Activated naive CD4-positive, alpha-beta T cell treated with anti-CD3 and anti-CD28 coated beads, Interleukin-2, amount 50 U/mL, for 16 hours (primary cell): ENCODE measurements at regions not wholly inside any gene's neighbourhood (a gene's known extent, or its start where the extent isn't known, plus 50 kb on each side); places are given as distances from the start of the nearest gene placed in this dataset.

Experiments
- DNase-seq: peaks from one replicate; pipeline ENCODE4 v3.0.0-alpha.2; 2020

- DNase-seq: no peak
These were observed 243.5 kb upstream of the KBTBD8 start for GRCh38 chr3:66754613-66755012.

DNA sequence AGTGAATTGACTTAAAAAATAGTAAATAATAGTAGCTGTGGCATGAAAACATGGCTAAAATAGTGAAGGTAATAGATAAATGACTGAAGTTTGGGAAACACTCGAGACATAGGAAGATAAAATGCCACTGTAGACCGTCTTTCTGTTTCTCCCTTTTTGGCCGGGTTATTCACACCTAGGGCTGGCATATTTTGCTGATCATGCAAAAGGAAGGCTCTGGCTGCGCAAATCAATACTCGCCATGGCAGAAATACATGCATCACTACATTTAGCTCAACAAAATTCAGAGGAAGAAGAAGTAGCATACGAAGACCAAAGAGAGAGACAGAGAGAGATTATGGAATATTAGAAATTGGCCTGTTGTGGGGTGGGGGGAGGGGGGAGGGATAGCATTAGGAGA, 242.2 kb upstream of the KBTBD8 start:
- no peak for DNase-seq

DNA sequence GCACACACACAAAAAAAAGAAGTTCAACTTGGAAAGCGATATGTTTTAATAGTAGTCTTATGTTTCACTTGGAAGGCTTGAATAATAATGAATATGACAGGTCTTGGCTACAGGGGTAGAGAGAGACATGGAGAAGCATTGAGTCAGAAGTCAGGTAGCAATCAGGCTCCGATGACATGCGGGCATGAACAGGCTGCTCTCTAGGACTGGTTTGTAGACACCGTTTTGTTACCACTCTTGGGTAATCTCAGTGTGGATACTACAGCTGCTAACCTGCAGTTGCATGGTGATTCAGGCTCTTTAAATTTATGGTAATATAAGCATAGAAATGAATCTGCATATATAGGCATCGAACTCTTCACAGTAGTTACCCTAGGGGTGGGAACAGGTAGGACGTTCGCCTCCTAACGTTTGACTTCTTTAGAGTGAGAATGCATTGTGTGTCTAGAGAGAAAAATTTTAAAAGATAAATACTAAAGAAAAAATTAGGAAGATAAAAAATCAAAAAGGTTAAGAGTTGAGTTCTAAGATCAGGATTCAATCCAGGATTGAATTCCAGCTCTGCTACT, 241.6 kb upstream of the KBTBD8 start:
- no peak for DNase-seq

GRCh38 chr3:66761093-66761780, 236.9 kb upstream of the KBTBD8 start:
- no peak for DNase-seq

DNA sequence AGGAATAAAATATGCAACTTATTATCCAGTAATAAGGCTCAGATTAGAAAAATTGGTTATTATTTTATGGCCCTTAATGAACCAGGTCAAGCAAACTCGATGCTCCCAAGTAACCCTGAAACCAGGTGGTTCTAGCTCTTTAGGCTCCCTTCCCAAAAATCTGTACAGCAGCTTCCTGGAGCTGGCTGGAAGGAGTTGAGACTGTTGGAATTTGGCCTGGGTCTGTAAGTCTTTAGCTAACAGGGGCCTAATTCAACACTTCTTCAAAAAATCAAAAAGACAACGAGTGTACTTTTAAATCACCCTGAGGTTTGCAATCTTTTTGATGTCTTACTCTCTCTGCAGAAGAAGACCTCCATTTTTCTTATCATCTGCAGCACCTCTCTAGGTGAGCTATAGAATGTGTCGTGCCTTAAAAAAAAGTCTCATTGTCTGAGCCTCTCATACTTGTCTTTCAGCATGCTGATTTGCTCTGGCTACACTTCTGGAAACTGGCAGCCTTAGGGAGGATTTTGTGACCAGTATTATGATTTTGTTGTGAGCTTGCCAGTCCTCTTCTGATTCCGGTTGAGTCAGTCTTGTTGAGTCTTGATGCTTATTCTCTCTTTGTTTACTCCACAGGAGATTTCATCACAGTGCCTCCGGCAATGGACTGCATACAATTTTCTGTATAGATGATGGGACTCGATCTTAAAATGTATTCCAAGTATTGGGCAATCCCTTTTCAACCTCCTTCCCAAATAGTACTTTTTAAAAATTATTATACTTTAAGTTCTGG, 235.0 kb upstream of the KBTBD8 start:
- DNase-seq: no peak

GRCh38 chr3:66778107-66778506, 220.0 kb upstream of the KBTBD8 start:
- DNase-seq: no peak

DNA sequence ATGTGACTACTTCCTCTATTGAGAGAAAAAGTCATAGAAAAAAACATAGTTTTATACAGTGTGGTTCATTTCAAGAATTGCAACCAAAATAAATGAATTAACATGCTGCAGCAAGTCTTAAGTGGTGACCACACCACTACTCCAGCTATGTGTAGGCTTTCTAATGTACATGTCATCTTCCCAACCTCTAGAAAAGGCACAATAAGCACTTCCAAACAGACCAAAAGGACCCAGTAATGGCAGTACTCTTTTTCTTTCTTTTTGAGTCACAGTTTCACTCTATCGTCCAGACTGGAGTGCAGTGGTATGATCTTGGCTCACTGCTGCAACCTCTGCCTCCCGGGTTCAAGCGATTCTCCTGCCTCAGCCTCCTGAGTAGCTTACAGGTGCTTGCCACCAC, 219.3 kb upstream of the KBTBD8 start:
- DNase-seq: no peak

DNA sequence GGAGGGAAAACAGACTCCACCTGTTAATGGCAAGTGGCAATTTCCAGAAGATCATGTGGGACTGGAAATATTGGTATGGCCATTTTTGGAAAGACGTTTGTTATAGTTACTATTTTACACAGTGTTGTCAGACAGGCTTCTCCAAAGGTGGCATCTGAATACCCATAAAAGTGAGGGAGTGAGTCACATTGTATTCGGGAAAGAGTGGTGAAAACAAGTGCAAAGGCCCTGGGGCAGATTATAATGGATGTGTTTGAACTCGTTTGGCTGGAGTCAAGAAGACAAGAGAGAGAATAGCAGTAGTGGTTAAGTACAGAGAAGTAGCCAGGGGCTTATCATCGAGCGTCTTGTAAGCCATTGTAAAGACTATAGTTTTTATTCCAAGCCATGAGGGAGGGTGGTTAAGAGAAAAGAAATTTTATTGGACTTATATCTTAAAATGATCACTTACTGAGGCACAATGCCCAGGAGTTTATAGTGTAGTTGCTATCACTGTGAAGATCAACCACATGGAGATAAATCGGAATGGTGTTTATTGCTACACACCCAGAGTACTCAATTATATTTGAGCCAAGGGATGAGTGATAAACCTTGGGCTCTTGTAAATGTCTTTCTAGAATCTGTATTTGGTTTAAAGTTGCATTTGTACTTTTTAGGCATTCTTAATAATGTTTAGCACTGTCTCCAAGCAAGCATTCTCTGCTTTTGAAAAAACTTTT, 212.8 kb upstream of the KBTBD8 start:
- no peak for DNase-seq

DNA sequence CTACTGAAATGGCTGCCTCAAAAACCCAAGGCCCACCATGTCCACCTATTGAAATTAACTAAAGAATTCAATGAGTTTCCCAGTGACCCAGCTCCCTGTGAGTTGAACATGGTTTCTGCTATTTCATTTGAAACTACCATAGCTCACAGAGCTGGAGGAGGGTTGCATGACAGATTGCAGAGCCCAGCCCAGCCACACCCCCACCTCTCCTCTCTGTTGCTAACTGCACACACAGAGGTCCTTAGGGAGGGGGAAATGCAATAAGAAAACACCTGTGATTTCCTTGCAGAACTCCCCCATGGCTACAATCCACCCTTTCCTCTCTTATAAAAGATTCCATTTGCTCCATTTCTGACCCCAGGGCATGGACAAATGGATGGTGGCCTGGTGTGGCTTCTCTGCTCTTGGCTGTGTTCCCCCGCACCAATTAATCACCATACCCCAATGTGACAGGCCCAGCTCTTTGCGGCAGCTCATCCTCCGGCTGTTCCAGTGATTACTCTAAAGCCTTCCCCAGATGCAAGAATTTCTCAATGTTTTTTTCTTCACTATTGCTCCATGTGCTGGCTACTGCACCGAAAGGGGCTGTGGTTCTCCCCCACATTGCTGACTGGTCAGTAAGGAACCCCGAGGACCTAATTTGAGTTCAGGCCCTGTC, 208.4 kb upstream of the KBTBD8 start:
- DNase-seq: no peak

- DNase-seq: no peak
These were observed 206.0 kb upstream of the KBTBD8 start for GRCh38 chr3:66792086-66792485.

- no peak for DNase-seq
These were observed 202.7 kb upstream of the KBTBD8 start for GRCh38 chr3:66795365-66795764.

DNA sequence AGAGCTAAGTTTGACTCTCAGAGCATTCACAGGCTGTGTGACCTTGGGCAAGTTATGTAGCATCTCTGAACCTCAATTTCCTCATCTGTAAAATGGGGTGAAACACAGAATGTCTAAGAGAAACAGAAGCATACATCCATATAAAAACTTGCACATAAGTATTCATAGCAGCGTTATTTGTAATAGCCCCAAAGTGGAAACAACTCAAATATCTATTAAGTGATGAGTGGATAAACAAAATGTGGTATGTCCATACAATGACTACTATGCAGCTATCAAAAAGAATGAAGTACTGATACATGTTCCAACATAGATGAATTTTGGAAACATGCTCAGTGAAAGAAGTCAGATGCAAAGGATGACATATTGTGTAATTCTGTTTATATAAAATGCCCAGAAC, 201.8 kb upstream of the KBTBD8 start:
- DNase-seq: no peak

GRCh38 chr3:66797889-66798560, 200.1 kb upstream of the KBTBD8 start:
- no peak for DNase-seq

- DNase-seq: no peak
These were observed 197.1 kb upstream of the KBTBD8 start for GRCh38 chr3:66800941-66801545.

- DNase-seq: no peak
These were observed 194.9 kb upstream of the KBTBD8 start for GRCh38 chr3:66803206-66803605.

- no peak for DNase-seq
These were observed 194.1 kb upstream of the KBTBD8 start for GRCh38 chr3:66803721-66804695.

DNA sequence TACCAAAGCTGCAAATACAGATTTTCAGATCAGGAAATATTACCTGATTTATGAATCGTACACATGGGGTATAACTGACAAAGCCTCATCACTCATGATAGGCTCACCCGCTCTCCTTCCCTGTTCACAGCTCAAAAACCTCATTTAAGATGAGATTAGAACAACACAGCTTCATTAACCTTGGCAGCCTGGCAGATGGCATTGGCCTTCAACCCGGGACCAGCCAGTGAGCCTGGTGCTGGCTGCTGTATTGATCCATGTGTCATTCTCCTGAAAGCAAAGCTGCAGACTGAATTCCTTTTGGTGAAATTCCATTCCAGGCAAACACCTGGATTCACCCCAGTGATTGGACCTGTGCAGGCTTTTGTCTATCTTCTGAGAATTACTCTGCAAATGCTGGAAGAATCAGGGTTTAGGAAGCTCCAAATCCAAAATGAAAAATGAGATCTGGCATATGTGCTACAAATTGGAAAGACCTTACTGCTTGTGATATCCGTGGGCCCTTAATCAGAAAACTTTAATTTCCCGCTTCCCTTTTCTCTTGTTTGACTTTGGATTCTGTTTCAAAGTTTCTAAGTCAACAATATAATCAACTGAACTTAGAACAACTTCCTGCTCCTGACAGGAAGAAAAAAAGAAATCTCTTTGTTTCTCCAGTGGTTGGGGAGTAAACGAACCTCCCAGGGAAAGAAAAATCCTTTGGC, 189.1 kb upstream of the KBTBD8 start:
- no peak for DNase-seq

DNA sequence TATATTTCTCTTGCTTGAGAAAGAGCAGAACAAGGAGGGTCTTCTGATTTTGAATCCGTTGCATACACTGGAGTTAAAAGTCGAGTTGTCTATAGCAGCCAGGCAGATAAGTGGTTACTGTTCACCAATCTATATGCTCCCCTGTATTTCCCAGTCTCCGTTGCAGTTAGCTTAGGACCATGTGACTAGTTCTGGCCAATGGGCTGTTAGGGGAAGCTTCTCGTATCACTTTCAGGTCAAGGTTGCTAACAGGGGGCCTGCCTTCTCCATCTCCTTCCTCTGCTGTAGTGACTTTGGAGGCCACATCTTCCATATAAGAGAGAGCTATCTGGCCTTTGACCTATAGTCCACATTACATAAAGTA, 188.5 kb upstream of the KBTBD8 start:
- DNase-seq: no peak

GRCh38 chr3:66812136-66812535, 186.0 kb upstream of the KBTBD8 start:
- no peak for DNase-seq

- DNase-seq: no peak
These were observed 185.4 kb upstream of the KBTBD8 start for GRCh38 chr3:66812741-66813140.
